ENCODE measurements at regions not wholly inside any gene's neighbourhood (a gene's known extent, or its start where the extent isn't known, plus 50 kb on each side); places are given as distances from the start of the nearest gene placed in this dataset.
A peak's percentile ranks its signal among the peaks of the same experiment; 100 is the strongest.

GRCh38 chr4:148893095-148893494 lies 450.9 kb upstream of the NR3C2 start:
- FAIRE-seq, result no peak

GRCh38 chr4:148883891-148884290 lies 441.7 kb upstream of the NR3C2 start:
- TF ChIP-seq CTCF (IDR thresholded peaks at IDR 0.05), result no peak
- no peaks in the 10 kb centered on the region for H3K27me3 ChIP-seq
- peak in 1 of 6 donors; percentile 4 for DNase-seq
- no peak for FAIRE-seq
- no peaks in the 10 kb centered on the region for H3K9me3 ChIP-seq
- WGBS, 2 donors, result 22 to 23% methylated on average over 3 of the region's 3 CpGs
- ATAC-seq, result peak; percentile 53 to 74 (median 64)
- no peak overlapping the region for H3K27ac ChIP-seq
- intact Hi-C loops (cut with DNase I), result no loop called here
- H3K36me3 ChIP-seq, result no peaks in the 10 kb centered on the region
- no peak overlapping the region for H3K4me3 ChIP-seq
- peaks cover 0 to 4% (median 0%) of the 10 kb centered on the region in 3 donors for H3K4me1 ChIP-seq

More at GRCh38 chr4:148893095-148893494, 450.9 kb upstream of the NR3C2 start:
- TF ChIP-seq CTCF (IDR thresholded peaks at IDR 0.05), result no peak
- WGBS, 2 donors, result 23 to 28% methylated on average over 3 of the region's 3 CpGs
- Histone ChIP-seq H3K36me3 (no peaks in the 10 kb centered on the region), H3K27ac (no peak overlapping the region), H3K4me1 (no peaks in the 10 kb centered on the region), H3K4me3 (no peak overlapping the region), H3K9me3 (no peaks in the 10 kb centered on the region), H3K27me3 (no peaks in the 10 kb centered on the region)
- DNase-seq, result peak in 4 of 6 donors; percentile 46 to 54 (median 48)
- peak; percentile 73 to 89 (median 82) for ATAC-seq
- intact Hi-C loops (cut with DNase I), result no loop called here

GRCh38 chr4:148883435-148883834 lies 441.2 kb upstream of the NR3C2 start:
- intact Hi-C loops (cut with DNase I), result no loop called here
- Histone ChIP-seq H3K4me3 (no peak overlapping the region), H3K4me1 (peaks cover 0 to 4% (median 0%) of the 10 kb centered on the region in 3 donors), H3K9me3 (no peaks in the 10 kb centered on the region), H3K36me3 (no peaks in the 10 kb centered on the region), H3K27ac (no peak overlapping the region), H3K27me3 (no peaks in the 10 kb centered on the region)
- WGBS, 2 donors, result 91 to 95% methylated on average over 1 of the region's 1 CpG
- FAIRE-seq (no peak), DNase-seq (no peak), ATAC-seq (no peak)
- TF ChIP-seq CTCF (IDR thresholded peaks at IDR 0.05), result no peak

GRCh38 chr4:148881860-148882643 lies 439.8 kb upstream of the NR3C2 start:
- H3K4me3 ChIP-seq, result no peak overlapping the region
- no peaks in the 10 kb centered on the region for H3K36me3 ChIP-seq
- H3K4me1 ChIP-seq, result peaks cover 0 to 4% (median 0%) of the 10 kb centered on the region in 3 donors
- H3K27me3 ChIP-seq, result no peaks in the 10 kb centered on the region
- FAIRE-seq, result no peak
- H3K27ac ChIP-seq, result no peak overlapping the region
- ATAC-seq, result no peak
- WGBS, 2 donors, result 76 to 84% methylated on average over 5 of the region's 5 CpGs
- no peak for DNase-seq
- intact Hi-C loops (cut with DNase I), result no loop called here
- H3K9me3 ChIP-seq, result no peaks in the 10 kb centered on the region
- no peak for TF ChIP-seq CTCF (IDR thresholded peaks at IDR 0.05)

DNA sequence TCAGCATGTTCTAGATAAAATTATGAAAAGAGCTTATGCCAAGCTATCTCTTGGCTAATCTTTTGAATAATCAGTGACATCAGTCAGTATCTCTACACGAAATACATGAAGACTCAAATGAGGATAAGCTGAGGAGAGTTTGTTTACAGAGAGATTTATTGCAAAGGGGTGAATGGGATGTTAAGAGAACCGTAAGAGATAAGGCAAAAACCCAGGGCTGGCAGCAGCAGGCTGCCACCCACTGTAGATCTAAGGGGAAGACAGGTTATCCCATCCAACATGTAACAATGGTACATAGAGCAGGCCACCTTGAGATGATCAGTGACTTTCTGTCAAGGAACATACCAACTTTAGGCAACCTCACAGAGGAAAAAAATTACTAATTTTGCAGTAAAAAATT lies 432.1 kb upstream of the NR3C2 start:
- H3K36me3 ChIP-seq, result no peaks in the 10 kb centered on the region
- H3K4me3 ChIP-seq, result no peak overlapping the region
- intact Hi-C loops (cut with DNase I), result no loop called here

More for the DNA sequence above, 432.1 kb upstream of the NR3C2 start:
- Histone ChIP-seq H3K9me3 (no peaks in the 10 kb centered on the region), H3K4me1 (no peaks in the 10 kb centered on the region), H3K27me3 (no peaks in the 10 kb centered on the region), H3K27ac (no peak overlapping the region)
- FAIRE-seq (no peak), DNase-seq (no peak), ATAC-seq (peak in 1 of 4 donors; percentile 62)
- no peak for TF ChIP-seq CTCF (IDR thresholded peaks at IDR 0.05)
- 21 to 27% methylated on average over 2 of the region's 2 CpGs for WGBS, 2 donors
